Breast epithelium (tissue), 3 donors: ENCODE measurements at regions not wholly inside any gene's neighbourhood (a gene's known extent, or its start where the extent isn't known, plus 50 kb on each side); places are given as distances from the start of the nearest gene placed in this dataset.
"Not testable (repeated sequence)": the region's sequence is repeated elsewhere in the genome, so short reads cannot be mapped to it uniquely, and the experiment has no call there.

Experiments
- POLR2A ChIP-seq: fragments of 450-650 bp; IDR thresholded peaks from one replicate; pipeline ENCODE4 v1.6.1; 2016; ENCODE audit warnings: antibody characterized with exemption, mild to moderate bottlenecking, moderate library complexity
- POLR2AphosphoS5 ChIP-seq, 3 donors: sonication (generic); formaldehyde crosslinking; IDR thresholded peaks; one replicate each; pipeline ENCODE4 v1.6.1; 2017; ENCODE audit warnings: antibody characterized with exemption in 3 of 3
- TF ChIP-seq, protein P1 (sequence below), 3 donors: fragments of 450-650 bp; IDR thresholded peaks; one replicate each; pipeline ENCODE4 v1.5.1; 2016 to 2017; ENCODE audit warnings: antibody characterized with exemption in 3 of 3, mild to moderate bottlenecking in 3 of 3, moderate library complexity in 3 of 3

DNA sequence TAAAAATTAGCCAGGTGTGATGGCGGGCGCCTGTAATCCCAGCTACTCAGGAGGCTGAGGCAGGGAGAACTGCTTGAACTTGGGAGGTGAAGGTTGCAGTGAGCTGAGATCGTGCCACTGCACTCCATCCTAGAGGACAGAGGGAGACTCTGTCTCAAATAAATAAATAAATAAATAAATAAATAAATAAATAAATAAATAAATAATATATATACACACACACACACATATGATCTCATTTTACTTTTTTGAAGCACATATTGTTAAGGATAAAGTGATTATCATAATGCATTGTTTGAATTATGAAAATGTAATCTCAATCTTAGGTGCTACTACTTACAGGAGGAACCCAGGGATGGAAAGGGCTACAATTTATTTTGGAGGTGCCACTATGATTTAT is 130.5 kb upstream of the PCDH7 start:
- TF ChIP-seq, protein P1, sequence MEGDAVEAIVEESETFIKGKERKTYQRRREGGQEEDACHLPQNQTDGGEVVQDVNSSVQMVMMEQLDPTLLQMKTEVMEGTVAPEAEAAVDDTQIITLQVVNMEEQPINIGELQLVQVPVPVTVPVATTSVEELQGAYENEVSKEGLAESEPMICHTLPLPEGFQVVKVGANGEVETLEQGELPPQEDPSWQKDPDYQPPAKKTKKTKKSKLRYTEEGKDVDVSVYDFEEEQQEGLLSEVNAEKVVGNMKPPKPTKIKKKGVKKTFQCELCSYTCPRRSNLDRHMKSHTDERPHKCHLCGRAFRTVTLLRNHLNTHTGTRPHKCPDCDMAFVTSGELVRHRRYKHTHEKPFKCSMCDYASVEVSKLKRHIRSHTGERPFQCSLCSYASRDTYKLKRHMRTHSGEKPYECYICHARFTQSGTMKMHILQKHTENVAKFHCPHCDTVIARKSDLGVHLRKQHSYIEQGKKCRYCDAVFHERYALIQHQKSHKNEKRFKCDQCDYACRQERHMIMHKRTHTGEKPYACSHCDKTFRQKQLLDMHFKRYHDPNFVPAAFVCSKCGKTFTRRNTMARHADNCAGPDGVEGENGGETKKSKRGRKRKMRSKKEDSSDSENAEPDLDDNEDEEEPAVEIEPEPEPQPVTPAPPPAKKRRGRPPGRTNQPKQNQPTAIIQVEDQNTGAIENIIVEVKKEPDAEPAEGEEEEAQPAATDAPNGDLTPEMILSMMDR (IDR thresholded peaks at IDR 0.05) = not testable (repeated sequence)
- TF ChIP-seq POLR2A; POLR2AphosphoS5 (IDR thresholded peaks at IDR 0.05): not testable (repeated sequence)
